Hepatocyte (in vitro differentiated cells): ENCODE measurements at regions not wholly inside any gene's neighbourhood (a gene's known extent, or its start where the extent isn't known, plus 50 kb on each side); places are given as distances from the start of the nearest gene placed in this dataset.

Experiments
- CTCF ChIP-seq: fragments of 200-600 bp; sonication (generic); IDR thresholded peaks from 2 replicates; pipeline ENCODE4 v1.5.1; 2016; ENCODE audit warnings: antibody characterized with exemption, mild to moderate bottlenecking; ENCODE audit not compliant: poor library complexity
- EZH2phosphoT487 ChIP-seq: fragments of 200-600 bp; sonication (generic); IDR thresholded peaks from one replicate; pipeline ENCODE4 v1.6.1; 2018; ENCODE audit warnings: antibody characterized with exemption, mild to moderate bottlenecking, low read depth, moderate library complexity; ENCODE audit not compliant: unreplicated experiment, severe bottlenecking

GRCh38 chr15:79661411-79661810 lies 229.3 kb downstream of the MINAR1 start:
- TF ChIP-seq EZH2phosphoT487 (no peak), CTCF (no peak)
